Thyroid gland (tissue), 4 donors: ENCODE measurements at regions not wholly inside any gene's neighbourhood (a gene's known extent, or its start where the extent isn't known, plus 50 kb on each side); places are given as distances from the start of the nearest gene placed in this dataset.

Experiments used
- POLR2A ChIP-seq, 2 donors: fragments of 450-650 bp; IDR thresholded peaks; one replicate each; pipeline ENCODE4 v1.6.1; 2017; ENCODE audit warnings: antibody characterized with exemption in 2 of 2, mild to moderate bottlenecking in 2 of 2, moderate library complexity in 1 of 2
- TF ChIP-seq, protein P1 (sequence below), 6 experiments: fragments of 200-600 bp in 3 of 6; fragments of 450-650 bp in 3 of 6; sonication (generic) in 3 of 6; IDR thresholded peaks; one replicate each; pipeline ENCODE4 v1.5.1; 2016 to 2019; ENCODE audit warnings: antibody characterized with exemption in 6 of 6, mild to moderate bottlenecking in 2 of 6, inconsistent platforms in 1 of 6, moderate library complexity in 1 of 6

DNA sequence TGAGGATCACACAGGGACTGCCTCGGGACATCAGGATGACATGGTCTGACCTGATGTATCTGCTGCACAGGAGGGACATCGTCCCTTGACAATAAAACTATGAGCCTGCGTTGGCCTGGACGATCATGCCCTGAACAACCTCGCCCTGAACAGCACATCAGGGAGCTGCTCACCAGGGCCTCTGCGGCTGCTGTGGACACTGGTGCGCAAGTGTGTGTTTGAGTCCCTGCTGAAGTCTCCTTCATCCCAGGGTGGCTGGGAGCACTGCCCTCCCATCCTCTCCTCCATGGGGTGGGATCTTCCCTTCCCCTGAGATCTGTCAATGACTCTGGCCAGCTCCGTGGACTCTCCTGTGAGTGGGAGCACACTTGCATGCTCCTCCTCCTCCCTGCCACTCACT, 257.8 kb downstream of the RBFOX3 start:
- TF ChIP-seq, protein P1, sequence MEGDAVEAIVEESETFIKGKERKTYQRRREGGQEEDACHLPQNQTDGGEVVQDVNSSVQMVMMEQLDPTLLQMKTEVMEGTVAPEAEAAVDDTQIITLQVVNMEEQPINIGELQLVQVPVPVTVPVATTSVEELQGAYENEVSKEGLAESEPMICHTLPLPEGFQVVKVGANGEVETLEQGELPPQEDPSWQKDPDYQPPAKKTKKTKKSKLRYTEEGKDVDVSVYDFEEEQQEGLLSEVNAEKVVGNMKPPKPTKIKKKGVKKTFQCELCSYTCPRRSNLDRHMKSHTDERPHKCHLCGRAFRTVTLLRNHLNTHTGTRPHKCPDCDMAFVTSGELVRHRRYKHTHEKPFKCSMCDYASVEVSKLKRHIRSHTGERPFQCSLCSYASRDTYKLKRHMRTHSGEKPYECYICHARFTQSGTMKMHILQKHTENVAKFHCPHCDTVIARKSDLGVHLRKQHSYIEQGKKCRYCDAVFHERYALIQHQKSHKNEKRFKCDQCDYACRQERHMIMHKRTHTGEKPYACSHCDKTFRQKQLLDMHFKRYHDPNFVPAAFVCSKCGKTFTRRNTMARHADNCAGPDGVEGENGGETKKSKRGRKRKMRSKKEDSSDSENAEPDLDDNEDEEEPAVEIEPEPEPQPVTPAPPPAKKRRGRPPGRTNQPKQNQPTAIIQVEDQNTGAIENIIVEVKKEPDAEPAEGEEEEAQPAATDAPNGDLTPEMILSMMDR (IDR thresholded peaks at IDR 0.05) = no peak
- TF ChIP-seq POLR2A (IDR thresholded peaks at IDR 0.05) = no peak
